Neural progenitor cell (in vitro differentiated cells): ENCODE measurements at regions not wholly inside any gene's neighbourhood (a gene's known extent, or its start where the extent isn't known, plus 50 kb on each side); places are given as distances from the start of the nearest gene placed in this dataset.

Source experiments
- EZH2 ChIP-seq: fragments of 200-600 bp; sonication (generic); IDR thresholded peaks from 2 replicates; pipeline ENCODE4 v1.6.1; 2017; ENCODE audit warnings: antibody characterized with exemption, mild to moderate bottlenecking, moderate library complexity
- TF ChIP-seq, protein P1 (sequence below): fragments of 200-600 bp; sonication (generic); IDR thresholded peaks from 2 replicates; pipeline ENCODE4 v1.5.1; 2017; ENCODE audit warnings: antibody characterized with exemption, mild to moderate bottlenecking

DNA sequence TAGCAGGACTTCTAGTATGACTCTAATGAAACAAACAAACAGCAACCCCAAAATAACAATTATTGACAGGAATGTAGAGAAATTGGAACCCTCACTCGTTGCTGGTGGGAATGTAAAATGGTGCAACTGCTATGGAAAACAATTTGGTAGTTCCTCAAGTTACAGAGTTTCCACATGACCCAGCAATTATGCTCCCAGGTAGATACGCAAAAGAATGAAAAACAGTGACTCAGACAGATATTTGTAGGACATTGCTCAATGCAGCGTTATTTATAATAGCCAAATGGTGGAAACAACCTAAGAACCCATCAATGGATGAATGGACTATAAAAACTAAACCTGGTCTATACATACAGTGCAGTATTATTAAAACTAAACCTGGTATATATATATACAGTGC, 646.1 kb upstream of the FRG1 start:
- TF ChIP-seq, protein P1, sequence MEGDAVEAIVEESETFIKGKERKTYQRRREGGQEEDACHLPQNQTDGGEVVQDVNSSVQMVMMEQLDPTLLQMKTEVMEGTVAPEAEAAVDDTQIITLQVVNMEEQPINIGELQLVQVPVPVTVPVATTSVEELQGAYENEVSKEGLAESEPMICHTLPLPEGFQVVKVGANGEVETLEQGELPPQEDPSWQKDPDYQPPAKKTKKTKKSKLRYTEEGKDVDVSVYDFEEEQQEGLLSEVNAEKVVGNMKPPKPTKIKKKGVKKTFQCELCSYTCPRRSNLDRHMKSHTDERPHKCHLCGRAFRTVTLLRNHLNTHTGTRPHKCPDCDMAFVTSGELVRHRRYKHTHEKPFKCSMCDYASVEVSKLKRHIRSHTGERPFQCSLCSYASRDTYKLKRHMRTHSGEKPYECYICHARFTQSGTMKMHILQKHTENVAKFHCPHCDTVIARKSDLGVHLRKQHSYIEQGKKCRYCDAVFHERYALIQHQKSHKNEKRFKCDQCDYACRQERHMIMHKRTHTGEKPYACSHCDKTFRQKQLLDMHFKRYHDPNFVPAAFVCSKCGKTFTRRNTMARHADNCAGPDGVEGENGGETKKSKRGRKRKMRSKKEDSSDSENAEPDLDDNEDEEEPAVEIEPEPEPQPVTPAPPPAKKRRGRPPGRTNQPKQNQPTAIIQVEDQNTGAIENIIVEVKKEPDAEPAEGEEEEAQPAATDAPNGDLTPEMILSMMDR: no peak
- no peak for TF ChIP-seq EZH2
